ENCODE measurements at regions not wholly inside any gene's neighbourhood (a gene's known extent, or its start where the extent isn't known, plus 50 kb on each side); places are given as distances from the start of the nearest gene placed in this dataset.

DNA sequence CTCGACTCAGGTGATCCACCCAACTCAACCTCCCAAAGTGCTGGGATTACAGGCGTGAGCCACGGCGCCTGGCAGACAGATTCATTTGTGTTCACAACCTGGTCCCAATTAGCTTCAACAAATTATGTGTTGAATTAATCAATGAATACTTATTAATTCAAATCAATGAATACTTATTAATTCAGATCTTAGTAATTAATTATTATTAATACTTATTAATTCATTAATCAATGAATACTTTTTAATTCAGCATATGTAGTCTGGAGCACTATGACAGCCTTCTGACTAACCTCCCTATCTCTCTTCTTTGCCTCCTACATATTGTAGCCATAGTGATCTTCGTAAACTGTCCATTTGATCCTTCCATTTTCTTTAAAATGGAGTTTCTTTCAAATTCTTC lies 56.7 kb upstream of the RBPJ start:
- Mint-ChIP-seq H3K27ac (no peak overlapping the region), H3K4me3 (no peak overlapping the region), H3K36me3 (ENCODE audit: low read depth) (no peaks in the 10 kb centered on the region), H3K4me1 (peaks cover 24% of the 10 kb centered on the region), H3K9me3 (peaks cover 5% of the 10 kb centered on the region), H3K27me3 (ENCODE audit: low read depth) (no peaks in the 10 kb centered on the region)
- TF ChIP-seq, protein P1, sequence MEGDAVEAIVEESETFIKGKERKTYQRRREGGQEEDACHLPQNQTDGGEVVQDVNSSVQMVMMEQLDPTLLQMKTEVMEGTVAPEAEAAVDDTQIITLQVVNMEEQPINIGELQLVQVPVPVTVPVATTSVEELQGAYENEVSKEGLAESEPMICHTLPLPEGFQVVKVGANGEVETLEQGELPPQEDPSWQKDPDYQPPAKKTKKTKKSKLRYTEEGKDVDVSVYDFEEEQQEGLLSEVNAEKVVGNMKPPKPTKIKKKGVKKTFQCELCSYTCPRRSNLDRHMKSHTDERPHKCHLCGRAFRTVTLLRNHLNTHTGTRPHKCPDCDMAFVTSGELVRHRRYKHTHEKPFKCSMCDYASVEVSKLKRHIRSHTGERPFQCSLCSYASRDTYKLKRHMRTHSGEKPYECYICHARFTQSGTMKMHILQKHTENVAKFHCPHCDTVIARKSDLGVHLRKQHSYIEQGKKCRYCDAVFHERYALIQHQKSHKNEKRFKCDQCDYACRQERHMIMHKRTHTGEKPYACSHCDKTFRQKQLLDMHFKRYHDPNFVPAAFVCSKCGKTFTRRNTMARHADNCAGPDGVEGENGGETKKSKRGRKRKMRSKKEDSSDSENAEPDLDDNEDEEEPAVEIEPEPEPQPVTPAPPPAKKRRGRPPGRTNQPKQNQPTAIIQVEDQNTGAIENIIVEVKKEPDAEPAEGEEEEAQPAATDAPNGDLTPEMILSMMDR (IDR thresholded peaks at IDR 0.05; ENCODE audit: unreplicated experiment in 3 of 3), result no peak

DNA sequence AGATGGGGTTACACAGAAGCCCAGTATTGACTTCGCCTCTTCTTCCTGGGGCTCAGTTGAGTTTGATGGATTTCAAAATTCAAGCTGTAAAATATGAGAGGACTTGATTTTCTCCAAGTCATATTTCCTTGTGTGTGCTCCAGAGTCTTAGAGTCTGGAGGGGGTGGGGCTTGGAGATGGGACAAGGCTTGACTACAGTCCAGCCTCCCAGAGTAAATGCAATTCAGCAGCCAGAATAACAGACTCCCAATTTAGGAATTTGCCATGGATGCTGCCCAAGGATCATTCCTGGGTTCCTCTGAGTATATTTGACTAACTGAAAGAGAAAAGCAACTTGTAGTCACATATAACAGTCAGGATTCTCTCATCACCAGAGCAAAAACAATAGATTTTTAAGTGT lies 53.7 kb upstream of the RBPJ start:
- H3K27ac Mint-ChIP-seq, result peak overlapping the region in 2 of 3 experiments; percentile 42 to 60
- TF ChIP-seq, protein P1 (IDR thresholded peaks at IDR 0.05; ENCODE audit: unreplicated experiment in 3 of 3), result no peak
- no peak overlapping the region for H3K4me3 Mint-ChIP-seq
- peaks cover 24% of the 10 kb centered on the region for H3K4me1 Mint-ChIP-seq
- H3K9me3 Mint-ChIP-seq, result no peaks in the 10 kb centered on the region
- no peaks in the 10 kb centered on the region for H3K36me3 Mint-ChIP-seq (ENCODE audit: low read depth)
- peaks cover 6% of the 10 kb centered on the region for H3K27me3 Mint-ChIP-seq (ENCODE audit: low read depth)

GRCh38 chr4:26268246-26268645 lies 52.6 kb upstream of the RBPJ start:
- peaks cover 24% of the 10 kb centered on the region for H3K4me1 Mint-ChIP-seq
- peaks cover 8% of the 10 kb centered on the region for H3K27me3 Mint-ChIP-seq (ENCODE audit: low read depth)
- no peaks in the 10 kb centered on the region for H3K36me3 Mint-ChIP-seq (ENCODE audit: low read depth)
- no peaks in the 10 kb centered on the region for H3K9me3 Mint-ChIP-seq
- TF ChIP-seq, protein P1 (IDR thresholded peaks at IDR 0.05; ENCODE audit: unreplicated experiment in 3 of 3), result no peak
- no peak overlapping the region for H3K4me3 Mint-ChIP-seq
- H3K27ac Mint-ChIP-seq, result peak overlapping the region in 1 of 3 experiments; percentile 64

GRCh38 chr4:26269038-26269437 lies 51.8 kb upstream of the RBPJ start:
- no peak overlapping the region for H3K4me3 Mint-ChIP-seq
- TF ChIP-seq, protein P1 (IDR thresholded peaks at IDR 0.05; ENCODE audit: unreplicated experiment in 3 of 3), result no peak
- H3K27ac Mint-ChIP-seq, result peak overlapping the region in 1 of 3 experiments; percentile 64
- no peaks in the 10 kb centered on the region for H3K9me3 Mint-ChIP-seq
- H3K27me3 Mint-ChIP-seq (ENCODE audit: low read depth), result peaks cover 13% of the 10 kb centered on the region
- no peaks in the 10 kb centered on the region for H3K36me3 Mint-ChIP-seq (ENCODE audit: low read depth)
- peaks cover 24% of the 10 kb centered on the region for H3K4me1 Mint-ChIP-seq
